Astrocyte (in vitro differentiated cells and primary cell): ENCODE measurements at regions not wholly inside any gene's neighbourhood (a gene's known extent, or its start where the extent isn't known, plus 50 kb on each side); places are given as distances from the start of the nearest gene placed in this dataset.

ENCODE experiments used
- DNase-seq: peaks from one replicate; pipeline ENCODE4 v3.0.0-alpha.2; 2010; ENCODE audit warnings: low read depth
- FAIRE-seq: peaks from 2 replicates; lab custom pipeline; 2011; peaks lifted over from hg19 to GRCh38; lab: Jason Lieb, UNC
- H2AFZ ChIP-seq: 2 replicates; pipeline ENCODE4 v1.6.0; 2012; ENCODE audit warnings: low read depth, low read length, inconsistent platforms
- H3K27ac ChIP-seq: 2 replicates; pipeline ENCODE4 v1.5.1; 2011; ENCODE audit warnings: low read depth, low read length, inconsistent platforms
- H3K27me3 ChIP-seq: 2 replicates; pipeline ENCODE4 v1.6.0; 2011; ENCODE audit warnings: low read length, inconsistent platforms; ENCODE audit not compliant: insufficient read depth
- H3K36me3 ChIP-seq: 2 replicates; pipeline ENCODE4 v1.5.1; 2011; ENCODE audit warnings: low read length, inconsistent platforms; ENCODE audit not compliant: insufficient read depth
- H3K4me1 ChIP-seq: 2 replicates; pipeline ENCODE4 v1.5.1; 2011; ENCODE audit warnings: low read length, inconsistent platforms; ENCODE audit not compliant: insufficient read depth
- H3K4me2 ChIP-seq: 2 replicates; pipeline ENCODE4 v1.6.0; 2012; ENCODE audit warnings: low read length, inconsistent platforms
- H3K4me3 ChIP-seq: 2 replicates; pipeline ENCODE4 v1.5.1; 2011; ENCODE audit warnings: low read depth, mild to moderate bottlenecking, low read length, inconsistent platforms; ENCODE audit not compliant: insufficient read depth
- H3K79me2 ChIP-seq: 2 replicates; pipeline ENCODE4 v1.6.0; 2012; ENCODE audit warnings: mild to moderate bottlenecking, low read length, inconsistent platforms; ENCODE audit not compliant: insufficient read depth
- H3K9ac ChIP-seq: 2 replicates; pipeline ENCODE4 v1.6.0; 2012; ENCODE audit warnings: mild to moderate bottlenecking, low read length, inconsistent platforms
- H3K9me3 ChIP-seq: 2 replicates; pipeline ENCODE4 v1.5.1; 2012; ENCODE audit warnings: low read depth, mild to moderate bottlenecking, low read length, inconsistent platforms; ENCODE audit not compliant: insufficient read depth
- H4K20me1 ChIP-seq: 2 replicates; pipeline ENCODE4 v1.6.0; 2012; ENCODE audit warnings: low read length, inconsistent platforms; ENCODE audit not compliant: insufficient read depth
- H3K27ac Mint-ChIP-seq: one replicate; pipeline ENCODE4 v1.8.0; 2021; ENCODE audit warnings: mild to moderate bottlenecking, mixed read lengths; ENCODE audit not compliant: unreplicated experiment
- H3K27me3 Mint-ChIP-seq: one replicate; pipeline ENCODE4 v1.8.0; 2021; ENCODE audit warnings: low read depth, mixed read lengths; ENCODE audit not compliant: unreplicated experiment
- H3K36me3 Mint-ChIP-seq: one replicate; pipeline ENCODE4 v1.8.0; 2021; ENCODE audit warnings: low read depth, mixed read lengths; ENCODE audit not compliant: unreplicated experiment
- H3K4me1 Mint-ChIP-seq: one replicate; pipeline ENCODE4 v1.8.0; 2021; ENCODE audit warnings: low read depth, mixed read lengths; ENCODE audit not compliant: unreplicated experiment
- H3K4me3 Mint-ChIP-seq: one replicate; pipeline ENCODE4 v1.8.0; 2021; ENCODE audit warnings: mild to moderate bottlenecking, moderate library complexity, mixed read lengths; ENCODE audit not compliant: unreplicated experiment
- H3K9me3 Mint-ChIP-seq: one replicate; pipeline ENCODE4 v1.8.0; 2021; ENCODE audit warnings: mild to moderate bottlenecking, mixed read lengths; ENCODE audit not compliant: unreplicated experiment
- CTCF ChIP-seq: IDR thresholded peaks from 2 replicates; pipeline ENCODE4 v1.5.1; 2011; ENCODE audit warnings: low read depth, mild to moderate bottlenecking, inconsistent platforms, low read length, moderate library complexity; ENCODE audit not compliant: insufficient read depth
- EZH2 ChIP-seq: IDR thresholded peaks from 2 replicates; pipeline ENCODE4 v1.6.1; 2012; ENCODE audit warnings: mild to moderate bottlenecking, low read length, inconsistent platforms; ENCODE audit not compliant: insufficient read depth

- no peak overlapping the region for H3K4me2 ChIP-seq
- H2AFZ ChIP-seq: no peak overlapping the region
- H3K27ac Mint-ChIP-seq: no peak overlapping the region
- H3K79me2 ChIP-seq: no peaks in the 10 kb centered on the region
- H3K27me3 ChIP-seq: no peaks in the 10 kb centered on the region
- DNase-seq (no peak), FAIRE-seq (no peak)
- no peak overlapping the region for H3K27ac ChIP-seq
- H3K27me3 Mint-ChIP-seq: no peaks in the 10 kb centered on the region
- H3K36me3 ChIP-seq: no peaks in the 10 kb centered on the region
- H3K36me3 Mint-ChIP-seq: peaks cover 3% of the 10 kb centered on the region
- H4K20me1 ChIP-seq: no peaks in the 10 kb centered on the region
- H3K9me3 Mint-ChIP-seq: peaks cover 3% of the 10 kb centered on the region
- H3K9me3 ChIP-seq: no peaks in the 10 kb centered on the region
- no peak overlapping the region for H3K9ac ChIP-seq
- TF ChIP-seq EZH2 (no peak), CTCF (no peak)
- peaks cover 6% of the 10 kb centered on the region for H3K4me1 ChIP-seq
- peaks cover 13% of the 10 kb centered on the region for H3K4me1 Mint-ChIP-seq
- no peak overlapping the region for H3K4me3 ChIP-seq
- H3K4me3 Mint-ChIP-seq: no peak overlapping the region
Measured at GRCh38 chr21:43312011-43312410, 114.9 kb downstream of the SIK1 start.

- peaks cover 16% of the 10 kb centered on the region for H3K4me1 Mint-ChIP-seq
Measured at GRCh38 chr21:43311301-43311817, 115.6 kb downstream of the SIK1 start.

More at GRCh38 chr21:43311301-43311817, 115.6 kb downstream of the SIK1 start:
- Mint-ChIP-seq H3K9me3 (no peaks in the 10 kb centered on the region), H3K4me3 (no peak overlapping the region), H3K36me3 (no peaks in the 10 kb centered on the region), H3K27me3 (no peaks in the 10 kb centered on the region), H3K27ac (no peak overlapping the region)
- H3K9ac ChIP-seq: no peak overlapping the region
- FAIRE-seq (no peak), DNase-seq (no peak)
- H3K79me2 ChIP-seq: no peaks in the 10 kb centered on the region
- no peaks in the 10 kb centered on the region for H4K20me1 ChIP-seq
- H3K36me3 ChIP-seq: no peaks in the 10 kb centered on the region
- no peaks in the 10 kb centered on the region for H3K9me3 ChIP-seq
- no peak overlapping the region for H3K4me3 ChIP-seq
- H3K4me2 ChIP-seq: no peak overlapping the region
- peaks cover 9% of the 10 kb centered on the region for H3K4me1 ChIP-seq
- TF ChIP-seq EZH2: no peak
- no peak for TF ChIP-seq CTCF
- H3K27ac ChIP-seq: no peak overlapping the region
- no peak overlapping the region for H2AFZ ChIP-seq
- H3K27me3 ChIP-seq: no peaks in the 10 kb centered on the region
